GM10248 (cell line): ENCODE measurements at regions not wholly inside any gene's neighbourhood (a gene's known extent, or its start where the extent isn't known, plus 50 kb on each side); places are given as distances from the start of the nearest gene placed in this dataset.

Experiments
- CTCF ChIA-PET: fragments of 300-600 bp; sonication (Branson Sonifier 250); formaldehyde crosslinking; extraction: SDS; loops from one replicate; lab custom pipeline; 2021; ENCODE audit warnings: antibody characterized with exemption; lab: Yijun Ruan, JAX
- POLR2A ChIA-PET: fragments of 350-650 bp; sonication (Branson Sonifier 250); formaldehyde crosslinking; extraction: SDS; loops from one replicate; lab custom pipeline; 2020; ENCODE audit warnings: antibody characterized with exemption; lab: Yijun Ruan, JAX
- DNase-seq: peaks from one replicate; pipeline ENCODE4 v3.0.0; 2012; ENCODE audit errors: extremely low spot score
- CTCF ChIP-seq: IDR thresholded peaks from 2 replicates; pipeline ENCODE4 v1.5.1; 2012; ENCODE audit warnings: mild to moderate bottlenecking, low read depth; ENCODE audit errors: extremely low read depth, missing control alignments, control extremely low read depth

- no peak for DNase-seq
- TF ChIP-seq CTCF: no peak
- CTCF ChIA-PET: no interaction called here
- POLR2A ChIA-PET: no interaction called here
Measured at GRCh38 chr7:126203185-126203584, 1049.6 kb downstream of the GRM8 start.

- CTCF ChIA-PET: no interaction called here
- DNase-seq: no peak
- POLR2A ChIA-PET: no interaction called here
- TF ChIP-seq CTCF: no peak
Measured at GRCh38 chr7:126202177-126202576, 1050.6 kb downstream of the GRM8 start.

- DNase-seq: no peak
- CTCF ChIA-PET: interaction anchor here (1.4 kb wide), 1 partner anchor 12 kb away, joined by 3 read pairs; no protein-coding TSS in a partner anchor
- TF ChIP-seq CTCF: no peak
- POLR2A ChIA-PET: no interaction called here
Measured at GRCh38 chr7:126185959-126186580, 1066.7 kb downstream of the GRM8 start.

GRCh38 chr7:126179916-126180315 lies 1072.8 kb downstream of the GRM8 start:
- DNase-seq: no peak
- no peak for TF ChIP-seq CTCF
- ChIA-PET CTCF (no interaction called here), POLR2A (no interaction called here)

- ChIA-PET CTCF (interaction anchor here (1.1 kb wide), 1 partner anchor 13 kb away, joined by 3 read pairs; no protein-coding TSS in a partner anchor), POLR2A (no interaction called here)
- no peak for DNase-seq
- no peak for TF ChIP-seq CTCF
Measured at GRCh38 chr7:126178865-126179264, 1073.9 kb downstream of the GRM8 start.

GRCh38 chr7:126177782-126178181 lies 1075.0 kb downstream of the GRM8 start:
- TF ChIP-seq CTCF: no peak
- ChIA-PET POLR2A (no interaction called here), CTCF (interaction anchor here (1.1 kb wide), 2 partner anchors 11 to 14 kb away, joined by 3 read pairs; no protein-coding TSS in a partner anchor)
- no peak for DNase-seq
